Fibroblast of skin of left biceps (primary cell): ENCODE measurements at regions not wholly inside any gene's neighbourhood (a gene's known extent, or its start where the extent isn't known, plus 50 kb on each side); places are given as distances from the start of the nearest gene placed in this dataset.
"Not testable (repeated sequence)": the region's sequence is repeated elsewhere in the genome, so short reads cannot be mapped to it uniquely, and the experiment has no call there.

Source experiments
- DNase-seq, 2 experiments: peaks; one replicate each; pipeline ENCODE4 v3.0.0-alpha.2; 2013; ENCODE audit warnings: low read depth in 2 of 2

- DNase-seq = no peak
Measured at GRCh38 chrX:104391906-104392305, 137.2 kb upstream of the ESX1 start.

- no peak for DNase-seq
Measured at GRCh38 chrX:104376937-104377336, 122.2 kb upstream of the ESX1 start.

GRCh38 chrX:104372547-104372946 lies 117.8 kb upstream of the ESX1 start:
- DNase-seq = no peak

- no peak for DNase-seq
Measured at GRCh38 chrX:104370089-104370488, 115.4 kb upstream of the ESX1 start.

GRCh38 chrX:104360774-104361173 lies 106.0 kb upstream of the ESX1 start:
- DNase-seq = not testable (repeated sequence)

- no peak for DNase-seq
Measured at GRCh38 chrX:104359124-104359523, 104.4 kb upstream of the ESX1 start.

- DNase-seq = peak; percentile 47 to 57
Measured at GRCh38 chrX:104351173-104351769, 96.5 kb upstream of the ESX1 start.

GRCh38 chrX:104347860-104348259 lies 93.1 kb upstream of the ESX1 start:
- DNase-seq = no peak

- DNase-seq = no peak
Measured at GRCh38 chrX:104343428-104344129, 88.8 kb upstream of the ESX1 start.

- no peak for DNase-seq
Measured at GRCh38 chrX:104342065-104342464, 87.3 kb upstream of the ESX1 start.

- DNase-seq = no peak
Measured at GRCh38 chrX:104335756-104336155, 81.0 kb upstream of the ESX1 start.

GRCh38 chrX:104334971-104335370 lies 80.2 kb upstream of the ESX1 start:
- DNase-seq = no peak

GRCh38 chrX:104330966-104331365 lies 76.2 kb upstream of the ESX1 start:
- peak in 1 of 2 experiments; percentile 17 for DNase-seq

GRCh38 chrX:104329731-104330130 lies 75.0 kb upstream of the ESX1 start:
- DNase-seq = no peak

GRCh38 chrX:104325213-104325585 lies 70.5 kb upstream of the ESX1 start:
- DNase-seq = no peak

- no peak for DNase-seq
Measured at GRCh38 chrX:104324461-104325212, 69.9 kb upstream of the ESX1 start.

GRCh38 chrX:104319346-104319745 lies 64.6 kb upstream of the ESX1 start:
- DNase-seq = no peak

GRCh38 chrX:104318330-104319009 lies 63.7 kb upstream of the ESX1 start:
- DNase-seq = no peak

GRCh38 chrX:104316739-104317138 lies 62.0 kb upstream of the ESX1 start:
- DNase-seq = no peak

- no peak for DNase-seq
Measured at GRCh38 chrX:104315555-104315954, 60.8 kb upstream of the ESX1 start.

- DNase-seq = no peak
Measured at GRCh38 chrX:104310657-104311254, 56.0 kb upstream of the ESX1 start.

- DNase-seq = peak in 1 of 2 experiments; percentile 13
Measured at GRCh38 chrX:104310090-104310489, 55.4 kb upstream of the ESX1 start.
